Aorta (tissue), 5 donors: ENCODE measurements at regions not wholly inside any gene's neighbourhood (a gene's known extent, or its start where the extent isn't known, plus 50 kb on each side); places are given as distances from the start of the nearest gene placed in this dataset.

Experiments
- ATAC-seq: fragments of 200-7000 bp; cut with Tn5 transposase; one replicate; pipeline ENCODE4 v1.9.1; 2022; ENCODE audit warnings: moderate library complexity; ENCODE audit not compliant: low FRiP score
- DNase-seq, 2 donors: peaks; one replicate each; pipeline ENCODE4 v3.0.0-alpha.2; 2020
- H3K27ac ChIP-seq, 2 donors: one replicate each; pipeline ENCODE4 v1.5.1; 2013; ENCODE audit warnings: low read length in 2 of 2, mild to moderate bottlenecking in 2 of 2, moderate library complexity in 2 of 2, control low read depth in 1 of 2, inconsistent platforms in 1 of 2, low read depth in 1 of 2
- H3K27me3 ChIP-seq, 2 donors: one replicate each; pipeline ENCODE4 v1.6.1; 2013; ENCODE audit warnings: control low read depth in 1 of 2, low read length in 1 of 2, mild to moderate bottlenecking in 1 of 2, moderate library complexity in 1 of 2; ENCODE audit not compliant: insufficient read depth in 2 of 2, control insufficient read depth in 1 of 2
- H3K36me3 ChIP-seq, 2 donors: one replicate each; pipeline ENCODE4 v1.6.1; 2013; ENCODE audit warnings: control low read depth in 1 of 2, low read length in 1 of 2, mild to moderate bottlenecking in 1 of 2; ENCODE audit not compliant: insufficient read depth in 2 of 2, control insufficient read depth in 1 of 2
- H3K4me1 ChIP-seq, 2 donors: one replicate each; pipeline ENCODE4 v1.6.1; 2013; ENCODE audit warnings: low read length in 2 of 2, control low read depth in 1 of 2, mild to moderate bottlenecking in 1 of 2, moderate library complexity in 1 of 2; ENCODE audit not compliant: insufficient read depth in 2 of 2, control insufficient read depth in 1 of 2
- H3K4me3 ChIP-seq, 2 donors: one replicate each; pipeline ENCODE4 v1.5.1; 2013; ENCODE audit warnings: low read length in 2 of 2, control low read depth in 1 of 2, mild to moderate bottlenecking in 1 of 2
- H3K9me3 ChIP-seq: one replicate; pipeline ENCODE4 v1.6.1; 2013; ENCODE audit warnings: mild to moderate bottlenecking, low read length; ENCODE audit not compliant: control insufficient read depth
- WGBS, 2 donors: extraction: QIAGEN DNeasy Blood & Tissue Kit; methylation state at CpG; one replicate each; pipeline ENCODE4 v1.1.7; 2013; 5-methylcytosine and 5-hydroxymethylcytosine counted together
- intact Hi-C, 2 donors: fragments of 100-400 bp; cut with DNase I; formaldehyde crosslinking; loops; one replicate each; pipeline versions ENCODE4 v1.14.2 to v1.15.0; 2022
- donor health status: healthy with polysubstance abuse.
- donor health status: Bipolar disorder and iron deficiency.
- donor health status: DM: no; HTN: no; CAD: no.
- donor health status: DM: no; HTN: no; CAD: no.
- donor health status: DM: yes; HTN: yes; CAD: no.

DNA sequence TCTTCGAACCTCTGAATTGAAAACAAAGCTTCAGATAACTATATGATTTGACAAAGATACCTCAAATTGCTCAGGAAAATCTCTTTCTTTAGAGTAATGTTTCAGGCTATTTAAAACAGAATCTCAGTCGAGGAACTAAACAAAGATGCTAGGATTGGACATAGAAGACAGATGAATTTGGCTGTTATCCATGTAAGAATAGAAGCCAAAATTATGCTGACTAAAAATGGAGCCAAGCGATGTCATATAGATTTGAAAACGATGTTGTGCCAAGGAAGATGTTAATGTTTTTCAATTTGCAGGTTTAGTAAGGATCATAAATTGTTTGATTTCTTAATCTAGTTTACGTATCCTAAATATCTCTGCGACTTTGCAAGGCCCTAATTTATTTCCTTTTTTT lies 295.9 kb downstream of the FOXG1 start:
- DNase-seq (no peak), ATAC-seq (no peak)
- H3K27ac ChIP-seq = no peak overlapping the region
- no peak overlapping the region for H3K4me3 ChIP-seq
- no peaks in the 10 kb centered on the region for H3K9me3 ChIP-seq
- H3K27me3 ChIP-seq = no peaks in the 10 kb centered on the region
- H3K36me3 ChIP-seq = no peaks in the 10 kb centered on the region
- H3K4me1 ChIP-seq = no peaks in the 10 kb centered on the region
- intact Hi-C loops = no loop called here
- WGBS, 2 donors = 63 to 68% methylated on average over 6 of the region's 6 CpGs

DNA sequence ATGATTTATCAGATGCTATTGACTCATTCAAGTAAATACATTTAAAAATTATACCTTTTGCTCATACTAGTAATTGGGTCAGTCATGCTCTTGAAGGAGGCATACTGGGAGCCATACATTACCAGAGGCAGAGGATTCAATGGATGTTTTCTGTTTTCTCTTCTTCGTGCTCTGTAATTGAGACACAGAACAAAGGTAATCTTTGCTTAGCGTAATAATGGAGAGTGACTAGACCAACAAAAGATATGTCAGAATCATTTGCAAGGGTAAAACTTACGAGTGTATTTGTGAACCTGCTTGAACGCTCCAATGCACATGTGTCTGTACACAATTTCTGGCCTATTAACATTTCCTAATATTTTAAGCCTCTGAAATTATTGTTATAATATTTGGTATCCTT lies 296.4 kb downstream of the FOXG1 start:
- Histone ChIP-seq H3K9me3 (no peaks in the 10 kb centered on the region), H3K36me3 (no peaks in the 10 kb centered on the region), H3K4me1 (no peaks in the 10 kb centered on the region), H3K4me3 (no peak overlapping the region), H3K27me3 (no peaks in the 10 kb centered on the region), H3K27ac (no peak overlapping the region)
- 79 to 83% methylated on average over 4 of the region's 4 CpGs for WGBS, 2 donors
- ATAC-seq = no peak
- no peak for DNase-seq
- intact Hi-C loops = no loop called here

DNA sequence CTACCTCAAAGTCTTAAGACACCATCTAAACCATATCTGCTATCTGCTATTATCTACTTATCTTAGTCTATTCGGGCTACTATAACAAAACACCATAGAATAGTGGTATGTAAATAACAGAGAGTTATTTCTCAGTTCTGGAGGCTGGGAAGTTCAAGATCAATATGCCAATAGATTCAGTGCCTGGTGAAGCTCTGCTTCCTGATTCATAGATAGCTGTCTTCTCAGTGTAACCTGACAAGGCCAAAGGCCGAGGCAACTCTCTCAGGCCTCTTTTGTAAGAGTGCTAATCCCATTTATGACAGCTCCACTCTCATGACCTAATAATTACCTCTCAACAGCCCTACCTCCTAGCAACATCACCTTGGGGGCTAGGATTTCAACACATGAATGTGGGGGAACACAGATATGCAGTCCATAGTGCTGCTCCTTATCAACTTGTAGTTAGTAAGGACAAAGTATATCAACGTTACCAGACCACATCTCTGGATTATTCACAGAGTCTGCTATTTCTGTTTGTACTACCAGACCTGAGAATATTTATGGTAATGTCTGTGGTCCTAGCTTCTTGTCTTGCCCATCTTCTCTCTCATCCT lies 297.8 kb downstream of the FOXG1 start:
- 78 to 82% methylated on average over 3 of the region's 3 CpGs for WGBS, 2 donors
- DNase-seq (no peak), ATAC-seq (no peak)
- intact Hi-C loops = no loop called here
- H3K36me3 ChIP-seq = no peaks in the 10 kb centered on the region
- H3K4me3 ChIP-seq = no peak overlapping the region
- no peaks in the 10 kb centered on the region for H3K4me1 ChIP-seq
- no peaks in the 10 kb centered on the region for H3K27me3 ChIP-seq
- no peak overlapping the region for H3K27ac ChIP-seq
- no peaks in the 10 kb centered on the region for H3K9me3 ChIP-seq

DNA sequence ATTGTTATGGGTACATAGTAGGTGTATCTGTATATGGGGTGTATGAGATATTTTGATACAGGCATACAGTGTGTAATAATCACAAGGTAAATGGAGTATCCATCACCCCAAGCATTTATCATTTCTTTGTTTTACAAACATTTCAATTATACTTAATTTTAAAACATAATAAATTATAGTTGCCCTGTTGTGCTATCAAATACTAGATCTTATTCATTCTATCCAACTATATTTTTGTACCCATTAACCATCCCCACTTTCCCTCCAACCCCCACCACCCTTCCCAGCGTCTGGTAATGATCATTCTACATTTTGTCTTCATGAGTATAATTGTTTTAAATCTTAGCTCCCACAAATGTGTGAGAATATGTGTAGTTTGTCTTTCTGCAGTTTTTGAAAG lies 302.6 kb downstream of the FOXG1 start:
- no peak for DNase-seq
- WGBS, 2 donors = 42 to 72% methylated on average over 1 of the region's 1 CpG
- intact Hi-C loops = no loop called here

DNA sequence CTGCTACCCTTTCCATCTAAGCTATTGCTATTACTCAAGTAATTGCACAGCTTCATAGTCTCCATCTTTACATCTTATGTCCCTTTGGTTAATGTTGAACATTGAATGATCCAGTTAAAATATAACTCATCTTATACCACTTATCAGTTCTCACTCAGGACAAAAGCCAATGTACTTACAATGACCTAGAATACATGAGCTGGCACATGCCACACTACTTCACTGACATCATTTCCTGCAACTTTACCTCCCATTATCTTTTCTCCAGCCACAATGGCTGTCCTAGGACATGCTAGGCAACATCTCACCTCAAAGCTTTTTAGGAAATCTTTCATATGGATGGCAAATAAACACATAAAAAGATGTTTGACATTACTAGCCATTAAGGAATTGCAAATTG lies 309.2 kb downstream of the FOXG1 start:
- intact Hi-C loops = no loop called here
- H3K27me3 ChIP-seq = no peaks in the 10 kb centered on the region
- H3K4me1 ChIP-seq = no peaks in the 10 kb centered on the region
- H3K4me3 ChIP-seq = no peak overlapping the region
- ATAC-seq (no peak), DNase-seq (no peak)
- peaks cover 2% of the 10 kb centered on the region for H3K9me3 ChIP-seq
- no peak overlapping the region for H3K27ac ChIP-seq
- no peaks in the 10 kb centered on the region for H3K36me3 ChIP-seq

More for the DNA sequence above, 302.6 kb downstream of the FOXG1 start:
- ATAC-seq = no peak
- Histone ChIP-seq H3K27ac (no peak overlapping the region), H3K4me1 (no peaks in the 10 kb centered on the region), H3K36me3 (no peaks in the 10 kb centered on the region), H3K4me3 (no peak overlapping the region), H3K9me3 (peaks cover 2% of the 10 kb centered on the region), H3K27me3 (no peaks in the 10 kb centered on the region)

DNA sequence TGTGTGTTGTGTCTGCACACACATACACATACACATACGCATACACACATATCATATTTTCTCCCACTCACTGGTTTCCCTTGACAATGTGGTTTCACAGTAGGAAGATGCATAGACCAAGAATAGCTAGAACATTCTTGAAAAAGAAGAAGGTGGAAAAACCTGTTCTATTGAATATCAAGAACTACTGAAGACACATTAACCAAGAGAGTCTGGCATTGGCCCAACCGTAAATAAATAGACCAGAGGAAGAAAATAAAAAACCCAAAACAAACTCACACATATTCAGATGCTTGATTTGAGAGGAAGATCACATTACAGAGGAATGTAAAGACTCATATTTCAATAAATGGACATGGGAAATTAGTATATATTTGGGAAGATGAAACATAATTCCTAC lies 311.3 kb downstream of the FOXG1 start:
- no peak overlapping the region for H3K27ac ChIP-seq
- no peak for ATAC-seq
- no peaks in the 10 kb centered on the region for H3K9me3 ChIP-seq
- no peaks in the 10 kb centered on the region for H3K36me3 ChIP-seq
- H3K4me3 ChIP-seq = no peak overlapping the region
- 79 to 86% methylated on average over 2 of the region's 2 CpGs for WGBS, 2 donors
- no peaks in the 10 kb centered on the region for H3K4me1 ChIP-seq
- intact Hi-C loops = no loop called here
- DNase-seq = no peak
- no peaks in the 10 kb centered on the region for H3K27me3 ChIP-seq

DNA sequence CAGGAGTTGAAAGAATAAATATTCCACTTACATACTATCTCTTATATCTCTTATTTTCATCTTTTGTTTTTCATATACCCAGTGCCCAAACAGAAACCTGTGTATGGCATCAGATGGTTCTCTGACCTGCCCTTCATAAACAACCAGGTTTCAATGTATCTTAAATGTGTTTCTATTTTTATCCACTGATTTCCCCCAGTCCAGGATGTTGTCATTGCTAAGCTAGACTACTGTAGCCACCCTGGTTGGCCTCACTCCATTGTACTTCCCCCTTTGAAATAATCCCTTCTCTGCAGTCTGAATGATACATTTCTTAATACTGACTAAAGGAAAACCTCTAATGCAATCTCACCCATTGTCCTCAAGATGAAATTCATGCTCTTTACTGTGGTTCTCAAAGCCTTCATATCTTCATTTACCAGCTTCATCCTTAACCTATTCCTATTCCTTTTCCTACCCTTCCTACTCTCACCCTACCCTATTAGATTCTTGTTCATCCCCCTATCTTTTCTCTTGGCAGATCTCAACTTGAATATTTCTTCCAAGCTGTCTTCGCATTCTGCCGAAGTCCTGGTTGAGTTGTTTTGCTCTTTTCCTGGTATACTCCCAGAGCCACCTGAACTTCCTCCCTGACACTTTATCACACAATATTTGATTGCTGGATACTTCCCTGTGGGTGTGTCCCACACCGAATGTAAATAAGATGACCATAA lies 312.4 kb downstream of the FOXG1 start:
- Histone ChIP-seq H3K27ac (no peak overlapping the region), H3K4me3 (no peak overlapping the region), H3K36me3 (no peaks in the 10 kb centered on the region), H3K9me3 (no peaks in the 10 kb centered on the region), H3K27me3 (no peaks in the 10 kb centered on the region), H3K4me1 (no peaks in the 10 kb centered on the region)
- 91 to 94% methylated on average over 3 of the region's 3 CpGs for WGBS, 2 donors
- intact Hi-C loops = no loop called here
- no peak for DNase-seq
- ATAC-seq = no peak

DNA sequence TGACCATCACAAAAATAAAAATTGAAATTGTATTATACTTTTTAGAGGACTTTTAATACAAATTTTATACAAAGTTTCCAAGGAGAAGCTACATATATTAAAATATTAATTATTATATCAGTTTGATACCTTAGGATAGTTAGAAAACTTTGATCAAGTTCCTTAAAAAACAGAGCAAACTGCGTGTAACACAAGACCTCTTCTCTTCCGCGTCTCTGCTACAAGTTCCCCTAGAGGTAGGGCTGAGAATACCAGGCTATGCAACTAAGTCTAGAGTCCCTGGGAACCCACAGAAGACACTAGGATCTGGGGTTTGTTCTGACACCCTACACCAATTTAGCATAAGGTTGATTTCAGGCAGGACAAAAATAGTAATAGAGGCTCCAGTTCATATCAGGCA lies 319.0 kb downstream of the FOXG1 start:
- 11 to 13% methylated on average over 3 of the region's 3 CpGs for WGBS, 2 donors
- H3K9me3 ChIP-seq = no peaks in the 10 kb centered on the region
- no peaks in the 10 kb centered on the region for H3K36me3 ChIP-seq
- H3K4me3 ChIP-seq = no peak overlapping the region
- H3K4me1 ChIP-seq = no peaks in the 10 kb centered on the region
- intact Hi-C loops = no loop called here
- no peak for ATAC-seq
- no peak overlapping the region for H3K27ac ChIP-seq
- no peak for DNase-seq
- no peaks in the 10 kb centered on the region for H3K27me3 ChIP-seq

DNA sequence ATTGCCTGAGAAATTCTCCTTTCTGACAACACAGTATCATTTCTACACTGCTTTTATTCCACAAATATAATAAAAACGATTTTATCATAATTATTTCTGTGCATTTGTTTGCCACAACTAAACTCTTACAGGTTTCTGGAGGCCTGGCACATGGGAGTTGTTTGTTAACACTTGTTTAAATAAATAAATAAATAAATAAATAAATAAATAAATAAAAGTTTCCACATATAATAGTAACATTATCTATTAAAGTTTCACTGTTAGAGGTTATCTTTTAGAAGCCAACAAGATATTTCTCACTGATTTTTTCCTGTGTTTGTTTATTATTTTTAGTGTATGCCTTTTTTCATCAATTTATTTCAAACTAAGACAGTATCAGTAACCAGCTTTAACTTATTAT lies 323.3 kb downstream of the FOXG1 start:
- Histone ChIP-seq H3K36me3 (no peaks in the 10 kb centered on the region), H3K27ac (no peak overlapping the region), H3K4me3 (no peak overlapping the region), H3K9me3 (no peaks in the 10 kb centered on the region), H3K27me3 (no peaks in the 10 kb centered on the region), H3K4me1 (no peaks in the 10 kb centered on the region)
- intact Hi-C loops = no loop called here
- ATAC-seq = no peak
- no peak for DNase-seq
- 17 to 22% methylated on average over 1 of the region's 1 CpG for WGBS, 2 donors
